ENCODE measurements at regions not wholly inside any gene's neighbourhood (a gene's known extent, or its start where the extent isn't known, plus 50 kb on each side); places are given as distances from the start of the nearest gene placed in this dataset.

GRCh38 chr2:239819974-239820555, 205.1 kb downstream of the NDUFA10 start:
- no peaks in the 10 kb centered on the region for H3K9me1 ChIP-seq (ENCODE audit: control insufficient read depth, extremely low read depth, insufficient read depth, low read length)
- dilution Hi-C loops (cut with MboI; ENCODE audit: extremely low pct_ligation_motif_present, low sequenced_read_pairs) = no loop called here
- DNase-seq (ENCODE audit: low read depth, low spot score) (no peak), FAIRE-seq (no peak)
- H3K4me2 ChIP-seq (ENCODE audit: control insufficient read depth, extremely low read depth, insufficient read depth, low read depth, low read length) = no peak overlapping the region
- no peaks in the 10 kb centered on the region for H3K27me3 ChIP-seq (ENCODE audit: control insufficient read depth, extremely low read depth, insufficient read depth, low read length)
- H2AFZ ChIP-seq (ENCODE audit: control insufficient read depth, low read length) = no peak overlapping the region
- no peak overlapping the region for H3K4me3 ChIP-seq (ENCODE audit: control insufficient read depth in 2 of 3, extremely low read depth in 1 of 3, insufficient read depth in 2 of 3, low read depth in 1 of 3, low read length in 3 of 3)
- no peaks in the 10 kb centered on the region for H3K36me3 ChIP-seq (ENCODE audit: control insufficient read depth in 2 of 2, extremely low read depth in 1 of 2, insufficient read depth in 2 of 2, low read length in 2 of 2)
- no peak overlapping the region for H3K9ac ChIP-seq (ENCODE audit: control insufficient read depth, extremely low read depth, insufficient read depth, low read length)
- H4K20me1 ChIP-seq (ENCODE audit: control insufficient read depth, extremely low read depth, insufficient read depth, low read length) = no peaks in the 10 kb centered on the region
- H3K79me2 ChIP-seq (ENCODE audit: control insufficient read depth, insufficient read depth, low read length) = no peaks in the 10 kb centered on the region
- no peaks in the 10 kb centered on the region for H3K9me3 ChIP-seq (ENCODE audit: control insufficient read depth, low read depth, low read length)
- no peak overlapping the region for H3K27ac ChIP-seq (ENCODE audit: control insufficient read depth, insufficient read depth, low read length)
- H3K4me1 ChIP-seq (ENCODE audit: control insufficient read depth, extremely low read depth, insufficient read depth, low read length) = no peaks in the 10 kb centered on the region
- TF ChIP-seq CTCF (optimal IDR thresholded peaks at IDR 0.05 in 1 of 3, IDR thresholded peaks at IDR 0.05 in 1 of 3, conservative IDR thresholded peaks at IDR 0.05 in 1 of 3; ENCODE audit: extremely low read depth in 1 of 3, insufficient read depth in 2 of 3, low read length in 3 of 3) (no peak), EZH2 (IDR thresholded peaks at IDR 0.05; ENCODE audit: low read length) (no peak)

GRCh38 chr2:239819091-239819973, 205.8 kb downstream of the NDUFA10 start:
- Histone ChIP-seq H3K4me3 (ENCODE audit: control insufficient read depth in 2 of 3, extremely low read depth in 1 of 3, insufficient read depth in 2 of 3, low read depth in 1 of 3, low read length in 3 of 3) (no peak overlapping the region), H3K9me1 (ENCODE audit: control insufficient read depth, extremely low read depth, insufficient read depth, low read length) (no peaks in the 10 kb centered on the region), H3K27ac (ENCODE audit: control insufficient read depth, insufficient read depth, low read length) (no peak overlapping the region), H4K20me1 (ENCODE audit: control insufficient read depth, extremely low read depth, insufficient read depth, low read length) (no peaks in the 10 kb centered on the region), H3K36me3 (ENCODE audit: control insufficient read depth in 2 of 2, extremely low read depth in 1 of 2, insufficient read depth in 2 of 2, low read length in 2 of 2) (no peaks in the 10 kb centered on the region), H3K4me1 (ENCODE audit: control insufficient read depth, extremely low read depth, insufficient read depth, low read length) (no peaks in the 10 kb centered on the region), H3K27me3 (ENCODE audit: control insufficient read depth, extremely low read depth, insufficient read depth, low read length) (no peaks in the 10 kb centered on the region), H3K4me2 (ENCODE audit: control insufficient read depth, extremely low read depth, insufficient read depth, low read depth, low read length) (no peak overlapping the region), H2AFZ (ENCODE audit: control insufficient read depth, low read length) (no peak overlapping the region), H3K79me2 (ENCODE audit: control insufficient read depth, insufficient read depth, low read length) (no peaks in the 10 kb centered on the region), H3K9me3 (ENCODE audit: control insufficient read depth, low read depth, low read length) (no peaks in the 10 kb centered on the region), H3K9ac (ENCODE audit: control insufficient read depth, extremely low read depth, insufficient read depth, low read length) (no peak overlapping the region)
- no peak for FAIRE-seq
- dilution Hi-C loops (cut with MboI; ENCODE audit: extremely low pct_ligation_motif_present, low sequenced_read_pairs) = no loop called here
- TF ChIP-seq EZH2 (IDR thresholded peaks at IDR 0.05; ENCODE audit: low read length) (no peak), CTCF (optimal IDR thresholded peaks at IDR 0.05 in 1 of 3, IDR thresholded peaks at IDR 0.05 in 1 of 3, conservative IDR thresholded peaks at IDR 0.05 in 1 of 3; ENCODE audit: extremely low read depth in 1 of 3, insufficient read depth in 2 of 3, low read length in 3 of 3) (no peak)
- DNase-seq (ENCODE audit: low read depth, low spot score) = no peak

All from keratinocyte (primary cell).